SH-SY5Y (cell line): ENCODE measurements at regions not wholly inside any gene's neighbourhood (a gene's known extent, or its start where the extent isn't known, plus 50 kb on each side); places are given as distances from the start of the nearest gene placed in this dataset.

Source experiments
- GATA2 ChIP-seq: IDR thresholded peaks from 2 replicates; pipeline ENCODE4 v1.6.1; 2011; ENCODE audit warnings: mild to moderate bottlenecking, low read depth, low read length
- GATA3 ChIP-seq: IDR thresholded peaks from 2 replicates; pipeline ENCODE4 v1.6.1; 2011; ENCODE audit warnings: low read depth, mild to moderate bottlenecking, low read length, moderate library complexity

- TF ChIP-seq GATA3, result no peak
- no peak for TF ChIP-seq GATA2
Measured at GRCh38 chr2:137886083-137886831, 78.0 kb upstream of the HNMT start.

GRCh38 chr2:137888845-137889244 is 75.4 kb upstream of the HNMT start:
- no peak for TF ChIP-seq GATA3
- no peak for TF ChIP-seq GATA2

- no peak for TF ChIP-seq GATA3
Measured at GRCh38 chr2:137892739-137893138, 71.5 kb upstream of the HNMT start.

- no peak for TF ChIP-seq GATA3
- TF ChIP-seq GATA2, result no peak
Measured at GRCh38 chr2:137893145-137893544, 71.1 kb upstream of the HNMT start.

GRCh38 chr2:137896467-137896866 is 67.8 kb upstream of the HNMT start:
- no peak for TF ChIP-seq GATA2
- no peak for TF ChIP-seq GATA3

- no peak for TF ChIP-seq GATA3
- no peak for TF ChIP-seq GATA2
Measured at GRCh38 chr2:137897082-137897481, 67.2 kb upstream of the HNMT start.

- TF ChIP-seq GATA2, result no peak
- no peak for TF ChIP-seq GATA3
Measured at GRCh38 chr2:137900421-137901141, 63.7 kb upstream of the HNMT start.

GRCh38 chr2:137910641-137911040 is 53.6 kb upstream of the HNMT start:
- TF ChIP-seq GATA3 (no peak), GATA2 (no peak)

GRCh38 chr2:137912371-137912770 is 51.9 kb upstream of the HNMT start:
- TF ChIP-seq GATA2, result no peak
- TF ChIP-seq GATA3, result no peak

GRCh38 chr2:137913169-137913568 is 51.1 kb upstream of the HNMT start:
- TF ChIP-seq GATA2 (no peak), GATA3 (no peak)
